Heart right ventricle (tissue), 16 donors: ENCODE measurements at regions not wholly inside any gene's neighbourhood (a gene's known extent, or its start where the extent isn't known, plus 50 kb on each side); places are given as distances from the start of the nearest gene placed in this dataset.

Source experiments
- ATAC-seq, 8 donors: fragments of 200-7000 bp; cut with Tn5 transposase; one replicate each; pipeline ENCODE4 v1.9.1; 2020; ENCODE audit warnings: mild to moderate bottlenecking in 8 of 8, moderate library complexity in 8 of 8, moderate number of reproducible peaks in 1 of 8
- DNase-seq, 2 donors: peaks; one replicate each; pipeline ENCODE4 v3.0.0-alpha.2; 2020
- H3K27ac ChIP-seq, 10 donors: fragments of 200-600 bp; sonication (generic) in 2 of 10; one replicate each; pipeline versions ENCODE4 v1.5.0 to v1.8.0; 2020 to 2022; ENCODE audit warnings: mild to moderate bottlenecking in 3 of 10
- H3K27me3 ChIP-seq, 7 donors: fragments of 200-600 bp; one replicate each; pipeline ENCODE4 v1.8.0; 2021 to 2022; ENCODE audit warnings: mild to moderate bottlenecking in 2 of 7
- H3K36me3 ChIP-seq, 9 donors: fragments of 200-600 bp; sonication (generic) in 1 of 9; one replicate each; pipeline versions ENCODE4 v1.5.0 to v1.8.0; 2020 to 2022; ENCODE audit warnings: mild to moderate bottlenecking in 2 of 9
- H3K4me1 ChIP-seq, 9 donors: fragments of 200-600 bp; sonication (generic) in 1 of 9; one replicate each; pipeline versions ENCODE4 v1.5.0 to v1.8.0; 2020 to 2022; ENCODE audit warnings: mild to moderate bottlenecking in 4 of 9
- H3K4me3 ChIP-seq, 10 donors: fragments of 200-600 bp; sonication (generic) in 2 of 10; one replicate each; pipeline versions ENCODE4 v1.5.0 to v1.8.0; 2020 to 2022; ENCODE audit warnings: mild to moderate bottlenecking in 7 of 10, moderate library complexity in 2 of 10
- H3K9me3 ChIP-seq, 11 donors: fragments of 200-600 bp in 10 of 11; sonication (generic) in 2 of 11; one replicate each; pipeline versions ENCODE4 v1.5.0 to v1.8.0; 2013 to 2022; ENCODE audit warnings: mild to moderate bottlenecking in 2 of 11, control low read depth in 1 of 11, moderate library complexity in 1 of 11
- CTCF ChIP-seq, 9 donors: fragments of 200-600 bp; sonication (generic) in 2 of 9; IDR thresholded peaks; one replicate each; pipeline versions ENCODE4 v1.5.0 to v1.8.0; 2021 to 2022; ENCODE audit warnings: antibody characterized with exemption in 9 of 9, mild to moderate bottlenecking in 5 of 9, moderate library complexity in 1 of 9
- WGBS, 2 donors: extraction: QIAGEN DNeasy Blood & Tissue Kit; methylation state at CpG; one replicate each; pipeline ENCODE4 v1.1.7; 2013; ENCODE audit warnings: inconsistent platforms in 1 of 2; 5-methylcytosine and 5-hydroxymethylcytosine counted together
- intact Hi-C, 10 donors: fragments of 100-400 bp; cut with DNase I; formaldehyde crosslinking; loops; one replicate each; pipeline versions ENCODE4 v1.11.1 to v1.14.2; 2022
- donor health status: Arrhythmogenic right ventricular cardiomyopathy.
- donor health status: ischemic (EF 13 %, LVEDD 7.1; RV severe dilation, severe dysfunction).
- donor health status: healthy with polysubstance abuse.
- donor health status: DM: no; HTN: yes; CAD: no.
- donor health status: DM: no; HTN: no; CAD: no.
- donor health status: ischemic (EF 25% LVEDD 6.9; RV normal size, moderate dysfunction).
- donor health status: ischemic (EF 25% LVEDD 5.7; RV mildly dilated, moderate dysfunction).
- donor health status: healthy.
- donor health status: DM: yes; HTN: yes; CAD: no.
- donor health status: Ischemic cardiomyopathy.
- donor health status: ischemic (EF 35%, LVEDD 5.7; RV mildly dilated, moderate dysfunction).
- donor health status: nonischemic (EF 11% LVEDD 7.7; RV severe dilation, severe dysfunction).
- donor health status: DM: yes; HTN: yes; CAD: no.
- donor health status: PGD.
- donor health status: ischemic (EF 29% LVEDD 5.4; RV normal size, mild dysfunction).
- donor health status: nonischemic (EF 23%, LVEDD 6.1; RV moderate dilation, normal function).

DNA sequence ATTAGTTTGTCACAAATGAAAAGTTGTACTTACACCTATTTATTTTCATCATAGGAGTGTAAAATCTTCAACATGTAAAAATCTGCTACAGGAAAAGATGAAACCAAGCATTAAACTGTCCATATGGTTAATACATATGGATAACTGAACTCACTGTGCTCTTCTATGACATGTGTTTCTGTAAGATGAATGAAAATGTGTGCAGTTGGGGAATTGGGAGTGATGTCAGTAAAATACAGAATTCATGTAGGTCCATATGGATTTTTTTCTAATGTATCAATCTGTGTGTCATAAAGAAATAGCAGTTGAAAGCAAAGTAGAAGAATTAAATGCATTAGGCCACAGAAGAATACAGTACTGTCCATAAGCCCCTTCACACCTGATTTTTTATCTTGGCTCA lies 178.4 kb upstream of the COL3A1 start:
- peaks cover 0 to 9% (median 0%) of the 10 kb centered on the region in 11 donors for H3K9me3 ChIP-seq
- intact Hi-C loops = no loop called here
- TF ChIP-seq CTCF (IDR thresholded peaks at IDR 0.05) = no peak
- H3K27ac ChIP-seq = no peak overlapping the region
- ATAC-seq (no peak), DNase-seq (no peak)
- no peaks in the 10 kb centered on the region for H3K36me3 ChIP-seq
- no peak overlapping the region for H3K4me3 ChIP-seq
- H3K4me1 ChIP-seq = peaks cover 0 to 6% (median 0%) of the 10 kb centered on the region in 9 donors
- no peaks in the 10 kb centered on the region for H3K27me3 ChIP-seq

GRCh38 chr2:188797371-188797770 lies 176.8 kb upstream of the COL3A1 start:
- Histone ChIP-seq H3K27me3 (no peaks in the 10 kb centered on the region), H3K4me3 (no peak overlapping the region), H3K4me1 (peaks cover 0 to 6% (median 0%) of the 10 kb centered on the region in 9 donors), H3K27ac (no peak overlapping the region), H3K36me3 (no peaks in the 10 kb centered on the region), H3K9me3 (peaks cover 0 to 18% (median 3%) of the 10 kb centered on the region in 11 donors)
- intact Hi-C loops = no loop called here
- TF ChIP-seq CTCF (IDR thresholded peaks at IDR 0.05) = no peak
- DNase-seq (no peak), ATAC-seq (no peak)
- 66 to 67% methylated on average over 4 of the region's 4 CpGs for WGBS, 2 donors

DNA sequence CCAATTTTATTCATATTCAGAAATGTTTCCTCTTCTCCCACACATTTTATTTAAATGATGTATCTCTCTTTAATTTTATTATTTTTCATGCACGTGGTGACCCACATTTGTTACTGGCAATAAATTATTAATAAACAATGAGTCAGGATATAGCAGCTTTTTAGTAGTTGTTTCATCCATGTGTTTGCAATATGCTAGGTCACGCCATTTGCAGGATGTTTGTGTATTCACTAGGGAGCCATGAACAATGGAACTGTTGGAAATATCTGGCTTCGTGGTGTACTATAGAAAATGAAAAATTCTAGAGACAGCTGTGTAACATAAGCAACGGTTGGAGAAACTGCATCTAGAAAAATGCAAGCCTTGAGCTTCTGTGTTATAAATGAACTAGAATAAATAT lies 176.0 kb upstream of the COL3A1 start:
- ATAC-seq (no peak), DNase-seq (no peak)
- Histone ChIP-seq H3K4me1 (peaks cover 0 to 6% (median 0%) of the 10 kb centered on the region in 9 donors), H3K4me3 (no peak overlapping the region), H3K27me3 (no peaks in the 10 kb centered on the region), H3K9me3 (peaks cover 0 to 26% (median 10%) of the 10 kb centered on the region in 11 donors), H3K27ac (no peak overlapping the region), H3K36me3 (no peaks in the 10 kb centered on the region)
- intact Hi-C loops = no loop called here
- WGBS, 2 donors = 32 to 41% methylated on average over 4 of the region's 4 CpGs
- TF ChIP-seq CTCF (IDR thresholded peaks at IDR 0.05) = no peak

- Histone ChIP-seq H3K27me3 (no peaks in the 10 kb centered on the region), H3K4me3 (no peak overlapping the region), H3K4me1 (no peaks in the 10 kb centered on the region), H3K36me3 (no peaks in the 10 kb centered on the region), H3K9me3 (peaks cover 0 to 39% (median 18%) of the 10 kb centered on the region in 11 donors), H3K27ac (no peak overlapping the region)
- WGBS, 2 donors = 68 to 70% methylated on average over 4 of the region's 4 CpGs
- intact Hi-C loops = no loop called here
- DNase-seq = no peak
- ATAC-seq = no peak
- no peak for TF ChIP-seq CTCF (IDR thresholded peaks at IDR 0.05)
These were observed 169.0 kb upstream of the COL3A1 start for GRCh38 chr2:188805219-188805618.

DNA sequence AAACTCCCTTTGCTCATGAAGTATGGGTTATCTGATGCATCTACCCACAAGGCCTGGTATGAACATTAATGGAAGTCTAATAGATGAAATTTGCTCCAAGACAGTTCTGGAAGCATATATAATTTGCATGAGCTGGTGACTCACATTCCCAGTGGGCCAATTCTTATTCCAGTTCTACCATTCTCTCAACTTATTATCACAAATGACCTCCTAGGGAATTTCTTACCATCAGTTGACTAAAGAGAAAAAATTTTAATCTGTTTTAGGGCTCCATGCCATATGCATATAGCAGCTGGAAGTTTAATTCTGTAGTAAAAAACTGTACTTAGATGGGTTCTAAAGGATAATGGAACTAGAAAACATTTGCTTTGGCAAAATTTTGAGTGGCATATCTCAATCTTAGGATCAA lies 165.2 kb upstream of the COL3A1 start:
- ATAC-seq = no peak

More for the DNA sequence above, 165.2 kb upstream of the COL3A1 start:
- no peak for TF ChIP-seq CTCF (IDR thresholded peaks at IDR 0.05)
- H3K9me3 ChIP-seq = peaks cover 0 to 10% (median 0%) of the 10 kb centered on the region in 11 donors
- no peak overlapping the region for H3K4me3 ChIP-seq
- DNase-seq = no peak
- H3K4me1 ChIP-seq = no peaks in the 10 kb centered on the region
- H3K36me3 ChIP-seq = no peaks in the 10 kb centered on the region
- H3K27me3 ChIP-seq = no peaks in the 10 kb centered on the region
- peak overlapping the region in 1 of 10 donors; percentile 0 for H3K27ac ChIP-seq
- intact Hi-C loops = no loop called here
